ENCODE measurements at regions not wholly inside any gene's neighbourhood (a gene's known extent, or its start where the extent isn't known, plus 50 kb on each side); places are given as distances from the start of the nearest gene placed in this dataset.

DNA sequence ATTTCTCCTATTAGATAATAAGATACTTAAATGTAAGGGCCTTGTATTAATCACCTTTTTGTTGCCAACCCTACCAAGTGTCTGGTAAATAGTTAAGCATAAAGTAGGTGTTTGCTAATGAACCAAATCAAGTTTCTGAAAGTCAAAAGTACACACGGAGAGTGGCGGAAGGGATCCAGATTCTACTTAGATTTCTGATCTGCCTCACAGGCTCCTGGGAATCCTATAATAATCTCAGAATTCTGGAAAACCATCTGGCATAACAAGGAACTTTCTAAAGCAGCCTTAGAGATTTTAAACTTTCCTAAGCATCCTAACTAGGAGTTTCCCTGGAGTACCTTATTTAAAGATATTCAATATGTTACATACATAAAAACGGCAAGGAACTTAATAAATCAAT lies 363.2 kb upstream of the SMC2 start:
- Histone ChIP-seq H3K4me1 (ENCODE audit: insufficient read depth, low read length, severe bottlenecking) (no peaks in the 10 kb centered on the region), H4K20me1 (ENCODE audit: insufficient read depth, low read length) (no peaks in the 10 kb centered on the region), H3K27ac (ENCODE audit: low read depth, low read length, poor library complexity, severe bottlenecking) (no peak overlapping the region), H3K27me3 (ENCODE audit: insufficient read depth, low read length) (no peaks in the 10 kb centered on the region), H3K79me2 (ENCODE audit: insufficient read depth, low read length) (no peaks in the 10 kb centered on the region), H3K36me3 (ENCODE audit: insufficient read depth, low read length) (no peaks in the 10 kb centered on the region), H3F3A (ENCODE audit: insufficient read depth, low read length) (no peaks in the 10 kb centered on the region), H3K4me3 (ENCODE audit: low read depth, low read length, poor library complexity, severe bottlenecking) (no peak overlapping the region), H3K4me2 (ENCODE audit: low read length) (no peak overlapping the region), H2AFZ (ENCODE audit: low read length) (no peak overlapping the region), H3K9me2 (ENCODE audit: low read depth, low read length) (no peaks in the 10 kb centered on the region), H3K9me3 (ENCODE audit: low read length) (no peaks in the 10 kb centered on the region), H3K9ac (ENCODE audit: low read length) (no peak overlapping the region)
- TF ChIP-seq, protein P1, sequence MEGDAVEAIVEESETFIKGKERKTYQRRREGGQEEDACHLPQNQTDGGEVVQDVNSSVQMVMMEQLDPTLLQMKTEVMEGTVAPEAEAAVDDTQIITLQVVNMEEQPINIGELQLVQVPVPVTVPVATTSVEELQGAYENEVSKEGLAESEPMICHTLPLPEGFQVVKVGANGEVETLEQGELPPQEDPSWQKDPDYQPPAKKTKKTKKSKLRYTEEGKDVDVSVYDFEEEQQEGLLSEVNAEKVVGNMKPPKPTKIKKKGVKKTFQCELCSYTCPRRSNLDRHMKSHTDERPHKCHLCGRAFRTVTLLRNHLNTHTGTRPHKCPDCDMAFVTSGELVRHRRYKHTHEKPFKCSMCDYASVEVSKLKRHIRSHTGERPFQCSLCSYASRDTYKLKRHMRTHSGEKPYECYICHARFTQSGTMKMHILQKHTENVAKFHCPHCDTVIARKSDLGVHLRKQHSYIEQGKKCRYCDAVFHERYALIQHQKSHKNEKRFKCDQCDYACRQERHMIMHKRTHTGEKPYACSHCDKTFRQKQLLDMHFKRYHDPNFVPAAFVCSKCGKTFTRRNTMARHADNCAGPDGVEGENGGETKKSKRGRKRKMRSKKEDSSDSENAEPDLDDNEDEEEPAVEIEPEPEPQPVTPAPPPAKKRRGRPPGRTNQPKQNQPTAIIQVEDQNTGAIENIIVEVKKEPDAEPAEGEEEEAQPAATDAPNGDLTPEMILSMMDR (IDR thresholded peaks at IDR 0.05; ENCODE audit: low read length): no peak
- TF ChIP-seq EZH2 (IDR thresholded peaks at IDR 0.05; ENCODE audit: borderline replicate concordance, low read length): no peak

DNA sequence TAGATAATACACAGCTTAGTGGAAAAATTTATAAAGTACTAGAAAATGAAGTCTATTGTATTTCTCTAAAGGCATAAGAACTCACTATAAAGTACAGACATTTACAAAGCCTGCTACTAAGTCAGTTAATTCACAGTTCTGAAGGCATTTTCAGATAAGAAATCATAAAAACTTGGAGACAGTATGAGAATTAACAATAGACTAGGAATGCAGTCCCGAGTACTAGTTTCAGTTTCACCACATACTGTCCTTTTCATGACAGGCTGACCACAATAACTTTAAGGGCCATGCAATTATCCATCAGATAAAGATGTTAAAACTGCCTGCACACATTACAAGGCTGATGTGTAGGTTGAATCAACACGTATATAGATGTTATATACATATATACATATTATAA lies 362.6 kb upstream of the SMC2 start:
- H3K9ac ChIP-seq (ENCODE audit: low read length): no peak overlapping the region
- H3K36me3 ChIP-seq (ENCODE audit: insufficient read depth, low read length): no peaks in the 10 kb centered on the region
- no peaks in the 10 kb centered on the region for H3K9me3 ChIP-seq (ENCODE audit: low read length)
- no peak overlapping the region for H3K27ac ChIP-seq (ENCODE audit: low read depth, low read length, poor library complexity, severe bottlenecking)
- no peaks in the 10 kb centered on the region for H3F3A ChIP-seq (ENCODE audit: insufficient read depth, low read length)
- H2AFZ ChIP-seq (ENCODE audit: low read length): no peak overlapping the region
- no peak overlapping the region for H3K4me2 ChIP-seq (ENCODE audit: low read length)
- no peaks in the 10 kb centered on the region for H4K20me1 ChIP-seq (ENCODE audit: insufficient read depth, low read length)
- no peaks in the 10 kb centered on the region for H3K27me3 ChIP-seq (ENCODE audit: insufficient read depth, low read length)
- no peak overlapping the region for H3K4me3 ChIP-seq (ENCODE audit: low read depth, low read length, poor library complexity, severe bottlenecking)
- TF ChIP-seq, protein P1 (IDR thresholded peaks at IDR 0.05; ENCODE audit: low read length): no peak
- TF ChIP-seq EZH2 (IDR thresholded peaks at IDR 0.05; ENCODE audit: borderline replicate concordance, low read length): no peak
- H3K79me2 ChIP-seq (ENCODE audit: insufficient read depth, low read length): no peaks in the 10 kb centered on the region
- no peaks in the 10 kb centered on the region for H3K4me1 ChIP-seq (ENCODE audit: insufficient read depth, low read length, severe bottlenecking)
- H3K9me2 ChIP-seq (ENCODE audit: low read depth, low read length): no peaks in the 10 kb centered on the region

DNA sequence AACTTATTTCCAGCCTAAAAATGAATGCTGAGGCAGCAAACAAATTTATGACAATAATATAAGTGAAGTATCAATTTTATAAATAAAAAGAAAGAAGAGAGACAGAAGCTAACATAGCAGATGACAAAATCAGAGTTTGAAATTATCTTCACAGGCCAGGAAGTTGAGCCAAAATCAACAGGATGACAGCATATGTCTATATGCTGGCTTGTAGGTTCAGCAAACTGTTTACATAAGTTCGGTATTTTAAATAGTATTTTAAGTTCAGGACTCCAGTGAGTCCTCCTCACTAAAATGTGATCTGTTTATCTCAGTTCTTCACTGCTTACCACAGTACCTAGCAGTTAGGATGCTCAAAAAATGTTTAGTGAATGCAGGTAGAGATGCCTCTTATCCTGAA lies 359.6 kb upstream of the SMC2 start:
- Histone ChIP-seq H3K36me3 (ENCODE audit: insufficient read depth, low read length) (no peaks in the 10 kb centered on the region), H2AFZ (ENCODE audit: low read length) (no peak overlapping the region), H3F3A (ENCODE audit: insufficient read depth, low read length) (no peaks in the 10 kb centered on the region), H3K4me3 (ENCODE audit: low read depth, low read length, poor library complexity, severe bottlenecking) (no peak overlapping the region), H3K79me2 (ENCODE audit: insufficient read depth, low read length) (no peaks in the 10 kb centered on the region), H3K9me3 (ENCODE audit: low read length) (no peaks in the 10 kb centered on the region), H4K20me1 (ENCODE audit: insufficient read depth, low read length) (no peaks in the 10 kb centered on the region), H3K4me2 (ENCODE audit: low read length) (no peak overlapping the region), H3K27me3 (ENCODE audit: insufficient read depth, low read length) (no peaks in the 10 kb centered on the region), H3K9ac (ENCODE audit: low read length) (no peak overlapping the region), H3K27ac (ENCODE audit: low read depth, low read length, poor library complexity, severe bottlenecking) (no peak overlapping the region), H3K4me1 (ENCODE audit: insufficient read depth, low read length, severe bottlenecking) (no peaks in the 10 kb centered on the region), H3K9me2 (ENCODE audit: low read depth, low read length) (no peaks in the 10 kb centered on the region)
- TF ChIP-seq, protein P1 (IDR thresholded peaks at IDR 0.05; ENCODE audit: low read length): no peak
- TF ChIP-seq EZH2 (IDR thresholded peaks at IDR 0.05; ENCODE audit: borderline replicate concordance, low read length): no peak
